ENCODE measurements at regions not wholly inside any gene's neighbourhood (a gene's known extent, or its start where the extent isn't known, plus 50 kb on each side); places are given as distances from the start of the nearest gene placed in this dataset.

GRCh38 chr4:137630252-137630651 is 98.0 kb upstream of the PCDH18 start:
- no peak for TF ChIP-seq CTCF (IDR thresholded peaks at IDR 0.05)
- TF ChIP-seq ATF6 (CRISPR knock-in tag; IDR thresholded peaks at IDR 0.05) = no peak
- no peak for TF ChIP-seq HMGXB4 (CRISPR knock-in tag; IDR thresholded peaks at IDR 0.05)
- no peak for TF ChIP-seq MAX (CRISPR knock-in tag; IDR thresholded peaks at IDR 0.05)
- no peak for TF ChIP-seq E2F1 (CRISPR knock-in tag; IDR thresholded peaks at IDR 0.05)
- no peak for TF ChIP-seq HMGA2 (CRISPR knock-in tag; IDR thresholded peaks at IDR 0.05)
- no peak for TF ChIP-seq FOXJ3 (CRISPR knock-in tag; IDR thresholded peaks at IDR 0.05; ENCODE audit: borderline replicate concordance)
- TF ChIP-seq PREB (CRISPR knock-in tag; IDR thresholded peaks at IDR 0.05; ENCODE audit: borderline replicate concordance) = no peak
- no peak for TF ChIP-seq ETV6 (CRISPR knock-in tag; IDR thresholded peaks at IDR 0.05)
- TF ChIP-seq ZNF512 (CRISPR knock-in tag; IDR thresholded peaks at IDR 0.05; ENCODE audit: borderline replicate concordance) = no peak
